IMR-90 (cell line): ENCODE measurements at regions not wholly inside any gene's neighbourhood (a gene's known extent, or its start where the extent isn't known, plus 50 kb on each side); places are given as distances from the start of the nearest gene placed in this dataset.

Source experiments
- ATAC-seq: fragments of 200-7000 bp; cut with Tn5 transposase; 2 replicates; pipeline ENCODE4 v1.9.1; 2020; ENCODE audit warnings: low read depth, mild to moderate bottlenecking, moderate library complexity
- BruUV-seq: library from RNA; stranded (reverse); fragments of 400-500 nt; replicated peaks from 2 replicates; lab custom pipeline; 2021; lab: Mats Ljungman, UMichigan
- CTCF ChIA-PET: fragments of 300-600 bp; formaldehyde crosslinking; extraction: SDS; loops from one replicate; lab custom pipeline; 2021; ENCODE audit warnings: antibody characterized with exemption; lab: Yijun Ruan, JAX
- POLR2A ChIA-PET: fragments of 300-600 bp; sonication (Branson Sonifier 250); formaldehyde crosslinking; loops from one replicate; lab custom pipeline; 2022; ENCODE audit warnings: antibody characterized with exemption; ENCODE audit not compliant: unreplicated experiment; lab: Charles Lee
- DNase-seq: peaks from one replicate; pipeline ENCODE4 v3.0.0; 2013
- H2AFZ ChIP-seq: replicated peaks from 2 replicates; pipeline ENCODE3; 2013; ENCODE audit warnings: low read length, mild to moderate bottlenecking; ENCODE audit not compliant: poor library complexity
- H2AK5ac ChIP-seq: 2 replicates; pipeline ENCODE4 v1.6.1; 2013; ENCODE audit warnings: low read depth, low read length, inconsistent platforms
- H2AK9ac ChIP-seq: replicated peaks from 2 replicates; pipeline ENCODE3; 2013; ENCODE audit warnings: mild to moderate bottlenecking, low read depth, low read length, moderate library complexity; ENCODE audit not compliant: poor library complexity
- H2BK120ac ChIP-seq: 2 replicates; pipeline ENCODE4 v1.6.1; 2013; ENCODE audit warnings: low read depth, low read length, inconsistent platforms
- H2BK15ac ChIP-seq: 3 replicates; pipeline ENCODE4 v1.6.1; 2013; ENCODE audit warnings: low read depth, low read length, inconsistent platforms
- H2BK20ac ChIP-seq: 2 replicates; pipeline ENCODE4 v1.6.1; 2013; ENCODE audit warnings: low read depth, mild to moderate bottlenecking, inconsistent platforms, low read length, moderate library complexity
- H2BK5ac ChIP-seq: 2 replicates; pipeline ENCODE4 v1.6.1; 2013; ENCODE audit warnings: mild to moderate bottlenecking, low read depth, low read length, inconsistent platforms; ENCODE audit not compliant: poor library complexity, severe bottlenecking
- H3K14ac ChIP-seq: replicated peaks from 2 replicates; pipeline ENCODE4 v1.6.1; 2013; ENCODE audit warnings: low read depth, low read length, inconsistent platforms
- H3K18ac ChIP-seq: 2 replicates; pipeline ENCODE4 v1.6.1; 2013; ENCODE audit warnings: low read depth, low read length, control low read depth
- H3K23ac ChIP-seq: 2 replicates; pipeline ENCODE4 v1.6.1; 2013; ENCODE audit warnings: low read depth, low read length, inconsistent platforms
- H3K27ac ChIP-seq: 2 replicates; pipeline ENCODE4 v1.5.1; 2013; ENCODE audit warnings: mild to moderate bottlenecking, control low read depth, low read length; ENCODE audit not compliant: insufficient read depth
- H3K27me3 ChIP-seq: 2 replicates; pipeline ENCODE4 v1.6.1; 2013; ENCODE audit warnings: low read length; ENCODE audit not compliant: control insufficient read depth, insufficient read depth
- H3K36me3 ChIP-seq: 2 replicates; pipeline ENCODE4 v1.6.1; 2013; ENCODE audit warnings: low read length, mixed read lengths; ENCODE audit not compliant: control insufficient read depth, insufficient read depth
- H3K4ac ChIP-seq: 2 replicates; pipeline ENCODE4 v1.6.1; 2013; ENCODE audit warnings: low read depth, low read length, inconsistent platforms
- H3K4me1 ChIP-seq: 2 replicates; pipeline ENCODE4 v1.6.1; 2013; ENCODE audit warnings: low read length, mixed read lengths; ENCODE audit not compliant: control insufficient read depth, insufficient read depth
- H3K4me2 ChIP-seq: 2 replicates; pipeline ENCODE4 v1.6.1; 2013; ENCODE audit warnings: low read depth, mild to moderate bottlenecking, control low read depth, low read length, moderate library complexity
- H3K4me3 ChIP-seq: 2 replicates; pipeline ENCODE4 v1.5.1; 2013; ENCODE audit warnings: low read depth, mild to moderate bottlenecking, control low read depth, low read length, moderate library complexity; ENCODE audit not compliant: insufficient read depth
- H3K56ac ChIP-seq: 2 replicates; pipeline ENCODE4 v1.6.1; 2013; ENCODE audit warnings: low read length, inconsistent platforms; ENCODE audit not compliant: insufficient read depth; ENCODE audit errors: extremely low read depth
- H3K79me1 ChIP-seq, 2 experiments: 2 replicates each; pipeline ENCODE4 v1.6.1; 2013; ENCODE audit warnings: low read length in 2 of 2, inconsistent platforms in 1 of 2, low read depth in 1 of 2
- H3K9ac ChIP-seq: 2 replicates; pipeline ENCODE4 v1.6.1; 2013; ENCODE audit warnings: low read depth, low read length, control low read depth
- H3K9me1 ChIP-seq: 2 replicates; pipeline ENCODE4 v1.6.1; 2013; ENCODE audit warnings: low read length, inconsistent platforms; ENCODE audit not compliant: insufficient read depth
- H3K9me3 ChIP-seq: 2 replicates; pipeline ENCODE4 v1.6.1; 2013; ENCODE audit warnings: low read length; ENCODE audit not compliant: control insufficient read depth, insufficient read depth
- H4K20me1 ChIP-seq: 2 replicates; pipeline ENCODE4 v1.6.1; 2013; ENCODE audit warnings: low read length, inconsistent platforms; ENCODE audit not compliant: insufficient read depth
- H4K5ac ChIP-seq: 2 replicates; pipeline ENCODE4 v1.6.1; 2013; ENCODE audit warnings: mild to moderate bottlenecking, low read depth, low read length, control low read depth
- H4K8ac ChIP-seq, 2 experiments: 2 replicates each; pipeline ENCODE4 v1.6.1; 2013; ENCODE audit warnings: low read depth in 2 of 2, low read length in 2 of 2, control low read depth in 1 of 2, inconsistent platforms in 1 of 2
- H4K91ac ChIP-seq: 2 replicates; pipeline ENCODE4 v1.6.1; 2013; ENCODE audit warnings: low read depth, low read length, inconsistent platforms; ENCODE audit not compliant: insufficient read depth
- BHLHE40 ChIP-seq: fragments of 150-350 bp; IDR thresholded peaks from 2 replicates; pipeline ENCODE4 v1.6.1; 2016; ENCODE audit warnings: mild to moderate bottlenecking, low read depth, low read length
- CEBPB ChIP-seq: IDR thresholded peaks from 2 replicates; pipeline ENCODE4 v1.6.1; 2012; ENCODE audit warnings: low read depth, low read length, improper control_type of control experiment
- CHD1 ChIP-seq: IDR thresholded peaks from 2 replicates; pipeline ENCODE4 v1.6.1; 2012; ENCODE audit warnings: low read depth, low read length, improper control_type of control experiment
- ELK1 ChIP-seq: fragments of 150-350 bp; IDR thresholded peaks from 2 replicates; pipeline ENCODE4 v1.6.1; 2016; ENCODE audit warnings: low read depth, mild to moderate bottlenecking, low read length, moderate library complexity, borderline replicate concordance
- FOS ChIP-seq: fragments of 150-350 bp; IDR thresholded peaks from 2 replicates; pipeline ENCODE4 v1.6.1; 2016; ENCODE audit warnings: low read depth, low read length
- MAFK ChIP-seq: IDR thresholded peaks from 2 replicates; pipeline ENCODE4 v1.6.1; 2012; ENCODE audit warnings: low read depth, low read length, improper control_type of control experiment
- MAZ ChIP-seq: IDR thresholded peaks from 2 replicates; pipeline ENCODE4 v1.6.1; 2012; ENCODE audit warnings: low read depth, mild to moderate bottlenecking, low read length, improper control_type of control experiment, moderate library complexity, borderline replicate concordance
- MXI1 ChIP-seq: IDR thresholded peaks from 2 replicates; pipeline ENCODE4 v1.6.1; 2012; ENCODE audit warnings: low read depth, mild to moderate bottlenecking, low read length, moderate library complexity, borderline replicate concordance
- NFE2L2 ChIP-seq: fragments of 150-350 bp; IDR thresholded peaks from 2 replicates; pipeline ENCODE4 v1.6.1; 2016; ENCODE audit warnings: low read depth, mild to moderate bottlenecking, low read length
- POLR2A ChIP-seq: IDR thresholded peaks from 2 replicates; pipeline ENCODE4 v1.6.1; 2012; ENCODE audit warnings: mild to moderate bottlenecking, low read depth, low read length
- RAD21 ChIP-seq: IDR thresholded peaks from 2 replicates; pipeline ENCODE4 v1.6.1; 2012; ENCODE audit warnings: low read length, improper control_type of control experiment
- RCOR1 ChIP-seq: IDR thresholded peaks from 2 replicates; pipeline ENCODE4 v1.6.1; 2012; ENCODE audit warnings: mild to moderate bottlenecking, low read length, improper control_type of control experiment; ENCODE audit not compliant: insufficient replicate concordance
- RFX5 ChIP-seq: IDR thresholded peaks from 2 replicates; pipeline ENCODE4 v1.8.0; 2012; ENCODE audit warnings: low read depth, mild to moderate bottlenecking, low read length, moderate library complexity
- SMC3 ChIP-seq: fragments of 150-350 bp; IDR thresholded peaks from 2 replicates; pipeline ENCODE4 v1.6.1; 2016; ENCODE audit warnings: low read depth, mild to moderate bottlenecking, antibody characterized with exemption, low read length, moderate library complexity
- USF2 ChIP-seq: fragments of 150-350 bp; IDR thresholded peaks from 2 replicates; pipeline ENCODE4 v1.6.1; 2017; ENCODE audit warnings: mild to moderate bottlenecking, antibody characterized with exemption, low read length, low read depth
- WGBS, 2 experiments: methylation state at CpG; one replicate each; pipeline versions ENCODE4 v1.1.5 to v1.1.7; 2013; ENCODE audit warnings: missing lambda C conversion rate in 2 of 2; ENCODE audit not compliant: insufficient read length in 1 of 2; ENCODE audit errors: extremely low coverage in 2 of 2; 5-methylcytosine and 5-hydroxymethylcytosine counted together
- dilution Hi-C: fragments of 300-500 bp; cut with HindIII; formaldehyde crosslinking; loops from one replicate; pipeline ENCODE4 v1.14.3; 2018; ENCODE audit warnings: low sequenced_read_pairs; ENCODE audit not compliant: unreplicated experiment
- in situ Hi-C: fragments of 300-500 bp; cut with MboI; formaldehyde crosslinking; loops from 3 replicates; pipeline ENCODE4 v1.14.3; 2019; ENCODE audit warnings: low sequenced_read_pairs, inconsistent platforms, mixed read lengths
- intact Hi-C: fragments of 100-400 bp; cut with micrococcal nuclease; formaldehyde crosslinking; loops from 2 replicates; pipeline ENCODE4 v1.10.0; 2022
- TF ChIP-seq, protein P1 (sequence below): conservative IDR thresholded peaks from 2 replicates; pipeline ENCODE4 v1.5.1; 2012; ENCODE audit warnings: mild to moderate bottlenecking, low read depth, low read length, improper control_type of control experiment

GRCh38 chr18:40631319-40631718 lies 1323.7 kb upstream of the PIK3C3 start:
- in situ Hi-C loops (no loop called here), intact Hi-C loops (no loop called here), dilution Hi-C loops (no loop called here)
- no peaks in the 10 kb centered on the region for H3K9me1 ChIP-seq
- H2AK9ac ChIP-seq, result no peak overlapping the region
- no peak overlapping the region for H3K9ac ChIP-seq
- H2AK5ac ChIP-seq, result no peak overlapping the region
- no peaks in the 10 kb centered on the region for H3K27me3 ChIP-seq
- ATAC-seq (no peak), DNase-seq (no peak)
- H3K4me2 ChIP-seq, result no peak overlapping the region
- TF ChIP-seq RAD21 (no peak), MAZ (no peak), SMC3 (no peak), MXI1 (no peak), CEBPB (no peak), NFE2L2 (no peak), FOS (no peak), POLR2A (no peak), RCOR1 (no peak), USF2 (no peak), ELK1 (no peak), CHD1 (no peak), RFX5 (no peak), BHLHE40 (no peak), MAFK (no peak)
- TF ChIP-seq, protein P1, sequence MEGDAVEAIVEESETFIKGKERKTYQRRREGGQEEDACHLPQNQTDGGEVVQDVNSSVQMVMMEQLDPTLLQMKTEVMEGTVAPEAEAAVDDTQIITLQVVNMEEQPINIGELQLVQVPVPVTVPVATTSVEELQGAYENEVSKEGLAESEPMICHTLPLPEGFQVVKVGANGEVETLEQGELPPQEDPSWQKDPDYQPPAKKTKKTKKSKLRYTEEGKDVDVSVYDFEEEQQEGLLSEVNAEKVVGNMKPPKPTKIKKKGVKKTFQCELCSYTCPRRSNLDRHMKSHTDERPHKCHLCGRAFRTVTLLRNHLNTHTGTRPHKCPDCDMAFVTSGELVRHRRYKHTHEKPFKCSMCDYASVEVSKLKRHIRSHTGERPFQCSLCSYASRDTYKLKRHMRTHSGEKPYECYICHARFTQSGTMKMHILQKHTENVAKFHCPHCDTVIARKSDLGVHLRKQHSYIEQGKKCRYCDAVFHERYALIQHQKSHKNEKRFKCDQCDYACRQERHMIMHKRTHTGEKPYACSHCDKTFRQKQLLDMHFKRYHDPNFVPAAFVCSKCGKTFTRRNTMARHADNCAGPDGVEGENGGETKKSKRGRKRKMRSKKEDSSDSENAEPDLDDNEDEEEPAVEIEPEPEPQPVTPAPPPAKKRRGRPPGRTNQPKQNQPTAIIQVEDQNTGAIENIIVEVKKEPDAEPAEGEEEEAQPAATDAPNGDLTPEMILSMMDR, result no peak
- H3K4me1 ChIP-seq, result no peaks in the 10 kb centered on the region
- H2BK5ac ChIP-seq, result no peak overlapping the region
- H2BK15ac ChIP-seq, result no peak overlapping the region
- H4K20me1 ChIP-seq, result no peaks in the 10 kb centered on the region
- no peak overlapping the region for H4K5ac ChIP-seq
- BruUV-seq, result no TSS peak
- H3K27ac ChIP-seq, result no peak overlapping the region
- H2BK20ac ChIP-seq, result no peak overlapping the region
- no peaks in the 10 kb centered on the region for H3K79me1 ChIP-seq
- H2BK120ac ChIP-seq, result no peak overlapping the region
- ChIA-PET CTCF (interaction anchor here (1.0 to 1.8 kb wide), 2 partner anchors 10 to 11 kb away, joined by 3 to 5 read pairs; no protein-coding TSS in a partner anchor), POLR2A (no interaction called here)
- H2AFZ ChIP-seq, result no peak overlapping the region
- no peak overlapping the region for H3K23ac ChIP-seq
- no peak overlapping the region for H3K14ac ChIP-seq
- no peaks in the 10 kb centered on the region for H3K36me3 ChIP-seq
- no peak overlapping the region for H3K18ac ChIP-seq
- no CpG with 5 or more reads among the region's 3 CpGs for WGBS, 2 experiments
- no peak overlapping the region for H4K91ac ChIP-seq
- H3K4me3 ChIP-seq, result no peak overlapping the region
- H3K4ac ChIP-seq, result no peak overlapping the region
- H3K56ac ChIP-seq, result no peak overlapping the region
- 0 out of 2 replicates have a peak, but pooled peaks cover 2% of the 10 kb centered on the region for H3K9me3 ChIP-seq
- H4K8ac ChIP-seq, result no peak overlapping the region
